ENCODE measurements at regions not wholly inside any gene's neighbourhood (a gene's known extent, or its start where the extent isn't known, plus 50 kb on each side); places are given as distances from the start of the nearest gene placed in this dataset.

- no peaks in the 10 kb centered on the region for H3K27me3 ChIP-seq (replicated peaks in 1 of 2; ENCODE audit: control insufficient read depth in 2 of 2, insufficient read depth in 2 of 2, low read length in 1 of 2)
- H3K4me1 ChIP-seq (ENCODE audit: control insufficient read depth, insufficient read depth, low read length), result peaks cover 12% of the 10 kb centered on the region
- no peak overlapping the region for H2AFZ ChIP-seq (ENCODE audit: control insufficient read depth, low read depth, low read length)
- no peak overlapping the region for H3K4me2 ChIP-seq (ENCODE audit: control insufficient read depth, insufficient read depth)
- DNase-seq (ENCODE audit: low read depth, low spot score), result no peak
- POLR2A ChIA-PET, result no interaction called here
- no peak for TF ChIP-seq ZNF622 (IDR thresholded peaks at IDR 0.05)
- TF ChIP-seq, protein P1, sequence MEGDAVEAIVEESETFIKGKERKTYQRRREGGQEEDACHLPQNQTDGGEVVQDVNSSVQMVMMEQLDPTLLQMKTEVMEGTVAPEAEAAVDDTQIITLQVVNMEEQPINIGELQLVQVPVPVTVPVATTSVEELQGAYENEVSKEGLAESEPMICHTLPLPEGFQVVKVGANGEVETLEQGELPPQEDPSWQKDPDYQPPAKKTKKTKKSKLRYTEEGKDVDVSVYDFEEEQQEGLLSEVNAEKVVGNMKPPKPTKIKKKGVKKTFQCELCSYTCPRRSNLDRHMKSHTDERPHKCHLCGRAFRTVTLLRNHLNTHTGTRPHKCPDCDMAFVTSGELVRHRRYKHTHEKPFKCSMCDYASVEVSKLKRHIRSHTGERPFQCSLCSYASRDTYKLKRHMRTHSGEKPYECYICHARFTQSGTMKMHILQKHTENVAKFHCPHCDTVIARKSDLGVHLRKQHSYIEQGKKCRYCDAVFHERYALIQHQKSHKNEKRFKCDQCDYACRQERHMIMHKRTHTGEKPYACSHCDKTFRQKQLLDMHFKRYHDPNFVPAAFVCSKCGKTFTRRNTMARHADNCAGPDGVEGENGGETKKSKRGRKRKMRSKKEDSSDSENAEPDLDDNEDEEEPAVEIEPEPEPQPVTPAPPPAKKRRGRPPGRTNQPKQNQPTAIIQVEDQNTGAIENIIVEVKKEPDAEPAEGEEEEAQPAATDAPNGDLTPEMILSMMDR (IDR thresholded peaks at IDR 0.05 in 2 of 3, conservative IDR thresholded peaks at IDR 0.05 in 1 of 3; ENCODE audit: control insufficient read depth in 2 of 3, extremely low read depth in 1 of 3, insufficient read depth in 1 of 3, low read depth in 3 of 3, low read length in 3 of 3), result 0 out of 6 replicates have a peak, but pooled peaks of 1 of the 3 experiments have one; percentile 6
- RAD21 ChIA-PET (ENCODE audit: unreplicated experiment), result no interaction called here
- H3K9me3 ChIP-seq (replicated peaks; ENCODE audit: control insufficient read depth, insufficient read depth, low read length), result no peaks in the 10 kb centered on the region
- no peaks in the 10 kb centered on the region for H3K36me3 ChIP-seq (ENCODE audit: control insufficient read depth in 2 of 2, insufficient read depth in 2 of 2, low read length in 1 of 2)
- in situ Hi-C loops (cut with MboI), result no loop called here
- intact Hi-C loops (cut with micrococcal nuclease; ENCODE audit: unreplicated experiment), result loop anchor here (10.0 kb wide), 1 partner anchor 444 kb away; no protein-coding TSS in a partner anchor
- peak; percentile 40; the same call in 1 of the 3 replicates for ATAC-seq
- no TSS peak for BruUV-seq (replicated peaks)
- H3K4me3 ChIP-seq, result no peak overlapping the region
- no peaks in the 10 kb centered on the region for H4K20me1 ChIP-seq (ENCODE audit: control insufficient read depth, insufficient read depth)
- FAIRE-seq, result no peak
- SMC1A ChIA-PET (ENCODE audit: uncharacterized antibody, unreplicated experiment), result no interaction called here
- 28% methylated on average over 3 of the region's 3 CpGs for WGBS (ENCODE audit: insufficient coverage, insufficient replicate concordance, low lambda C conversion rate, missing lambda C conversion rate)
- CTCF ChIA-PET, result no interaction called here
- no peaks in the 10 kb centered on the region for H3K79me2 ChIP-seq (ENCODE audit: control insufficient read depth, insufficient read depth, low read length)
- no peak overlapping the region for H3K27ac ChIP-seq (ENCODE audit: control insufficient read depth, insufficient read depth)
- no peak overlapping the region for H3K9ac ChIP-seq (ENCODE audit: control insufficient read depth, insufficient read depth, low read length)
These were observed 269.7 kb downstream of the LMO4 start for GRCh38 chr1:87598429-87598828.

- no peak for FAIRE-seq
- Histone ChIP-seq H3K27me3 (replicated peaks in 1 of 2; ENCODE audit: control insufficient read depth in 2 of 2, insufficient read depth in 2 of 2, low read length in 1 of 2) (no peaks in the 10 kb centered on the region), H3K9ac (ENCODE audit: control insufficient read depth, insufficient read depth, low read length) (no peak overlapping the region), H4K20me1 (ENCODE audit: control insufficient read depth, insufficient read depth) (no peaks in the 10 kb centered on the region), H3K4me3 (no peak overlapping the region), H3K36me3 (ENCODE audit: control insufficient read depth in 2 of 2, insufficient read depth in 2 of 2, low read length in 1 of 2) (no peaks in the 10 kb centered on the region), H3K27ac (ENCODE audit: control insufficient read depth, insufficient read depth) (no peak overlapping the region), H3K9me3 (replicated peaks; ENCODE audit: control insufficient read depth, insufficient read depth, low read length) (no peaks in the 10 kb centered on the region), H2AFZ (ENCODE audit: control insufficient read depth, low read depth, low read length) (no peak overlapping the region), H3K4me2 (ENCODE audit: control insufficient read depth, insufficient read depth) (no peak overlapping the region), H3K79me2 (ENCODE audit: control insufficient read depth, insufficient read depth, low read length) (no peaks in the 10 kb centered on the region), H3K4me1 (ENCODE audit: control insufficient read depth, insufficient read depth, low read length) (peaks cover 9% of the 10 kb centered on the region)
- 18% methylated on average over 2 of the region's 2 CpGs for WGBS (ENCODE audit: insufficient coverage, insufficient replicate concordance, low lambda C conversion rate, missing lambda C conversion rate)
- in situ Hi-C loops (cut with MboI) (no loop called here), intact Hi-C loops (cut with micrococcal nuclease; ENCODE audit: unreplicated experiment) (loop anchor here (10.0 kb wide), 1 partner anchor 445 kb away; no protein-coding TSS in a partner anchor)
- POLR2A ChIA-PET, result no interaction called here
- DNase-seq (ENCODE audit: low read depth, low spot score), result no peak
- SMC1A ChIA-PET (ENCODE audit: uncharacterized antibody, unreplicated experiment), result no interaction called here
- RAD21 ChIA-PET (ENCODE audit: unreplicated experiment), result interaction anchor here (0.7 kb wide), 1 partner anchor 351 kb away, joined by 4 read pairs; no protein-coding TSS in a partner anchor
- CTCF ChIA-PET, result no interaction called here
- no TSS peak for BruUV-seq (replicated peaks)
- ATAC-seq, result no peak
- TF ChIP-seq RUNX3 (IDR thresholded peaks at IDR 0.05; ENCODE audit: low read length), result no peak
- no peak for TF ChIP-seq MEF2B (IDR thresholded peaks at IDR 0.05; ENCODE audit: partially characterized antibody, poor library complexity, severe bottlenecking)
- no peak for TF ChIP-seq RAD21 (IDR thresholded peaks at IDR 0.05; ENCODE audit: insufficient read depth, low read depth, low read length)
- no peak for TF ChIP-seq NFYB (IDR thresholded peaks at IDR 0.05; ENCODE audit: insufficient read depth, low read depth, low read length)
- TF ChIP-seq ZBTB33 (IDR thresholded peaks at IDR 0.05), result no peak
- TF ChIP-seq RB1 (IDR thresholded peaks at IDR 0.05; ENCODE audit: borderline replicate concordance), result no peak
- no peak for TF ChIP-seq SREBF1 (IDR thresholded peaks at IDR 0.05; ENCODE audit: low read length)
- TF ChIP-seq RELB (IDR thresholded peaks at IDR 0.05; ENCODE audit: low read depth), result no peak
- no peak for TF ChIP-seq ESRRA (IDR thresholded peaks at IDR 0.05; ENCODE audit: low read length)
- TF ChIP-seq GATAD2B (conservative IDR thresholded peaks at IDR 0.05; ENCODE audit: low read depth), result no peak
- no peak for TF ChIP-seq CBX5 (IDR thresholded peaks at IDR 0.05; ENCODE audit: low read depth)
- no peak for TF ChIP-seq EED (IDR thresholded peaks at IDR 0.05; ENCODE audit: low read depth)
These were observed 270.9 kb downstream of the LMO4 start for GRCh38 chr1:87599569-87599968.

Data from GM12878 (cell line).